Stimulated activated CD4-positive, alpha-beta T cell treated with anti-CD3 and anti-CD28 coated beads, Interleukin-15, amount 100 ng/mL, for 48 hours (primary cell): ENCODE measurements at regions not wholly inside any gene's neighbourhood (a gene's known extent, or its start where the extent isn't known, plus 50 kb on each side); places are given as distances from the start of the nearest gene placed in this dataset.

Experiments
- DNase-seq, 2 donors: peaks; one replicate each; pipeline ENCODE4 v3.0.0-alpha.2; 2020; ENCODE audit warnings: low read depth in 2 of 2

DNA sequence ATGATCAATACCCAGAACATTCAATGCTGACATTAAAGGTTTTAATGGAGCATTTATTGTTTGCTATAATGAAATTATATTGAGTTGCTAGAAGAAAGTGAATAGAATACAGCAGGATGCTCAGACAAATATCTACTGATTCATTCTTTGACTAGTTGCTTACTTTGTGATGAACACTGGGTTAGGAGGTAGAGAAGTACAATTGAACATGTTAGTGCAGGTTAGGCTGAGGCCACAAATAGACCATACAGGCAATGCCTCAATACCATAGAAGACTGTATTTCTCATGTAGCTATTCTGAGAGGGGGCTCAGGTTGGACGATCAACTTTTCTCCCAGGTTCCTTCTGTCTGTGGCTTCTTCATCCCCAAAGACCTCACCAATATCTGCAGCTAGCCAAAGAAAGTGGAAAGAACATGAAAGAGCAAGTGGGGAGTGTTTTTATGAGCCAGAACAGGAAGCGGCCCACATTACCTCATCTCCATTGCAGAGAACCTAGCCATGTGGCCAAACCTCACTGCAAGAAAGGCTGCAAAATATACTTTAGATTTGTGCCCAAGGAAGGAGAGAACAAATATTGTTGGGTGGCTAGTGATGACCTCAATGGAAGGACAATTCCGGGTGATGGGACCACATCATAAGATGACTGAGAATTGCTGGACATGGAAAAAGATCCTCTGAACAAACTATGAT is 180.3 kb upstream of the GATB start:
- DNase-seq, result no peak

DNA sequence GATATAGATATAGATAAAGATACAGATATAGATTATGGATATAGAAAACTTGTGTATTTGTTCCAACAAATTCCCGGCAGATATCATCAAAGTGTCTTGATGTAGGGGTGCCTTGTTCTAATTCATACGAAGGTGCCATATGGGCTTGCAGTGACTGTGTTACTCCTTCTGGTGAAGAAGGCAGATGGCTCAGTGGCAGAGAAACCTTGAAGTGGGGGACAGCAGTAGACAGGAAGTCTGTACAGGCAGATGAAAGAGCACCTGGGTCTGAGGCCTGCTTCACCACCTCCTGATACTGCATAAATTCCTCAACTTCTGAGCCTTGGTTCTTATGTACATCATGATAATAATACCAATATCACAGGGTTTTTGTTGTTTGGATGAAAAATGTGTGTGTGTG is 179.5 kb upstream of the GATB start:
- DNase-seq, result no peak

DNA sequence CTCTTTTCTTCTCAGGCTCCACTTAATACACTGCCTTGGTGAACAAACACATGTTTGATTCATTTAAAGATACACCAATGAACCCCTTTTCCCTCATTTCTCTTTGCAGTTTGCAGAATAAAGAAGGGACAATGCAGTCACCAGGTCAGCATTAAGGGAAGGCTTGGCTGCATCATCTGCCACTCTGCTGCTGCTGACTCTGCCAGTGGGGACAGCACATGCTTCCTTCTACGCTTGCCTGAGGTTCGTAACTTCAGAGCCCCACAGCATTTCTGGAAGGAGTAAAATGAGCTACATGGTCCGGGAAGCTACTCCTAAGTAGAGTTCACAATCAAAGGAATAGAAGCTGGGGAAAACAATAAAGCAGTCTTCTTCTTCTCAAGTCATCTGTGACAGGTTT is 178.9 kb upstream of the GATB start:
- no peak for DNase-seq

DNA sequence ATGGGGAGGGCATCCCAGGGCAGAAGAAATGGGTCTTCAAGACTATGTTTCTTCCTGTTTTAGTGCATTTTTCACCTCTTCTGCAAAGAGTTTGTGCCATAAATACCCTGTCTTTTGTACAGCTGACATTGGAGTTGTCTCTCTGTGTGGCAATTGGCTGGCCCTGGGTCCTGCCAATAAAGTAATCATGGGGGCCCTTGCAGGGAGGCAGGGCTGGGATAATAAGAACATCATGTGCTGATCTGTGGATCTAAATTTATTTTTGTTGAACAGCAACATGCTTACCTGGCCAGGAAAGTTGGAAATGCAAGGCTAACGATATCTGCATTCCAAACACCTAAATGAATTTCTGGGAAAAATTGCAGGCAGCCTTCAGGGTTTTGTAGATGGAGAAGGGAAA is 174.6 kb upstream of the GATB start:
- no peak for DNase-seq

DNA sequence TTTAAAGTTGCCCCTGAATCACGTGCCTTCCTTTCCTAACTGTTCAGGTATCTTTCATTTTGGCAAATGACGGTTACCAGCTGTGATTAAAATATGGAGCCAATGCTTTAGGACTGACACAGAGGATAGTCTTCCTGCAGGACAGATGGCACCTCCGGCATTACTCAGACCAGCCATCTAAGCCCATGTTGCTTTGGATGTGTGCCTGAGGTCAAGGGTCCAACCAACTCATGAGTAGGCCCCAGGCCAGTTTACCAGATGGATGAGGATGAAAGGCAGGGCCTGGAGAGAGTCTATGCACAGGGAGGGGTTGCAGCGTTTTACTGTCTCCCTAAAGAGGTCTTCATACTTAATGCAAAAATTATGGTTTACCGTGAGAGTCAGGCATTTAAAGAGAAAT is 174.0 kb upstream of the GATB start:
- DNase-seq, result no peak

DNA sequence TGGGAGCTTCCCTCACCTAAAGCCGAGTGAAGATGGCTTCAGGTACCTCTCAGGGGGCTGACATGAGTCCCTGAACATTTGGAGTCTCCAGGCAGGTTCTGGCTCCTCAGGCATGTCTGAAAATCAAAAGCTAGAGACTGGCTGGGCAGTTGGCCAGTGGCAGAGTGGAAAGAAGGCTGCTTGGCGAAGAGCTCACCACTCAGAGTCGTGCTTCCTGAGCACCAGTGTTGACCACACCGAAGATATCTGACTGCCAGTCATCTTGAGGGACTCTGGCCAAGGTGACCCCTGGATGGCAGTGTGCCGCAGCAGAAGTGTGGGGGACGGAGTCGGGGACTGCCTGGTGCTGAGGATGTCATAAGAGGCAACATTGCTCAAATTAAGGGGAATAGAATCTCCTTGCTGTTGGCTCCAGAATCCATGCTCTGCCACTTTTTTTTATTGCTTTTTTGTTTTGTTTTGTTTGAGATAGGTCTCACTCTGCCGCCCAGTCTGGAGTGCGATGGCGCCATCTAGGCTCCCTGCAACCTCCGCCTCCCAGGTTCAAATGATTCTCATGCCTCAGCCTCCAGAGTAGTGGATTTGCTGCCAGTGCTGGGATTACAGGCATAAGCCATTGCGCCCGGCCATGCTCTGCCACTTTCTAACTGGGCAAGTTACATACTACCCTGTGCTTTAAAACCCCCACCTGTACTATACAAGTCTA is 172.5 kb upstream of the GATB start:
- no peak for DNase-seq

DNA sequence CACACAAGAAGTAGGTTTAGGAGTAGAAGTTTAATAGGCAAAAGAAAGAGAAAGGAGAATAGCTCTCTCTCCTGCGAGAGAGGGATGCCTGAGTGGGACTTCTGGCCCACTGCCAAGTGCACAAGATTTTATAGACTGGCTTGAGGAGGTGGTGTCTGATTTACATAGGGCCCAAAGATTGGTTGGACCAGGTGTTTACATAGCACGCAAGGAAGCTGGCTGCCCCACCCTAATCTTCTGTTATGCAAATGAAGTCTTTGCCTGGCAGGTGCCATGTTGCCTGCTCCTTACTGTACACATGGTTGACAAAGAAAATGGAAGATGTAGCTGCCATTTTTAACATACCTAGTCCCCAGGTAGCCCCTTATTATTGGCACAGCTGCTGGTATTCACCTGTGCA is 170.8 kb upstream of the GATB start:
- no peak for DNase-seq

DNA sequence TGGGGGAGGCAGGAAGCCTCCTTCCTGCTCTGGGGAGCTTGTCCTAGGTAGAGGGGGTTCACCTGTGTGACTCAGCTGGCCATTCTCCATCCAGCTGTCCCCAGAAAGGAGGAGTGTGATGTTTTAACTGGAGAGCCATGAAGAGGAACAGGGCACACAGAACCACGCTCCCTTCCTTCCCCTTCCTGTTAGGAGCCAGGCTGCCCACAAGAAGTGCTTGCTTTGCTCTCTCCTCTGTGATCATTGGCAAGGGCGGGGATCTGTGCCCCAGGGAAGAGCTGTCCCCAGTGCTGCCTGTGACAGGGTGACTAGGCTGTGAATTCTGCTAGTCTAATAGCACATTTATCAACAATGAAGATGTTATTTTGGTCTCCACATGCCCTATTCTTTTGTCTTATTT is 169.6 kb upstream of the GATB start:
- no peak for DNase-seq

DNA sequence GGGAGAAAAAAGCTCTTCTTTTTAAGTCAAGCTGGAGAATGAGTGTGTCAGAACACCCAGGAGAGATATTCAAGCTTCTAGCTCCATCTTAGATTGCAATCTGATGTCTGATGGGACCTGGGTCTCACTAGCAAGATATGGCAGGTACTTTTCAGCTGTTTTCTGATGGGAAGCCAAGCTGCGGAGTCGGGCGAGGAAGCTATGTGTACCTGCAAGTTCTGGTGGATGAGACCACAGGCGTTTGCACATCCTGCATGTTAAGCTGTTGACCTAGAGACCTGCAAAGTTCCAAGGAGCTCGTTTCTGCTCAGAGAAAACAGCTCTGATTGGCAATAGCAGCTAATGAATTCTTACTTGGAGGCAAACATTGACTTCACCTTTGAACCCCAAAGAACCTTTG is 167.3 kb upstream of the GATB start:
- no peak for DNase-seq

DNA sequence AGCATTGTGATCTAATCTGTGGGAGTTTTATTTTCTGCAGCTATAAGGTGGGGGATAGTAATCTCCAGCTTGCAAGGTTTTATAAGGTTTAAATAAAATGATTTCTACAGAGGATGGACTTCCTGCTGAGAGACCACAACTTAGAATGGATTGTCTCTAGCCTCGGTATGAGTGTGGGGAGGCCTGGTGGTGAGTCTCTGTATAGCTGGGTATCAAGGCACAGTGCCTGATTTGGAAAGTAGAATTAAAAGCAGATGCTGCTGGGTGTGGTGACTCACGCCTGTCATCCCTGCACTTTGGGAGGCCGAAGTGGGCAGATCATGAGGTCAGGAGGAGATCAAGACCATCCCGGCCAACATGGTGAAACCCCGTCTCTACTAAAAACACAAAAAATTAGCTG is 162.0 kb upstream of the GATB start:
- DNase-seq, result no peak

DNA sequence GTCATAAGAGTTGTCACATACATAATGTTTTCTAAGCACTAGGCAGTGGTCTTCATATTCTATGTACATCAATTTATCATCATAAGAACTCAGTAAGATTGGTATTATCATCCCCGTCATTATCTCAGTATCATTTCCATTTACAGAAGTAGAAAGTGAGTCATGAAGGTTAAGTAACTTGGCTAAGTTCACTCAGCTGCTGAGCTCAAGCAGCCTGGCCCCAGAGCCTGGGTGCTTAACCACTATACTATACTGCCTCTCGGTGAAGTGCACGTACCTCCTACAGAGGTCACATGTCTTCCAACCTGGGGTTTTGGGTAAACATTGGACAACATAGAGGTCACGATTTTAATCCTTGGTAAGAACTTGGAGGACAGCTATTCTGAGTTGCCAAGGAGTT is 161.5 kb upstream of the GATB start:
- no peak for DNase-seq

DNA sequence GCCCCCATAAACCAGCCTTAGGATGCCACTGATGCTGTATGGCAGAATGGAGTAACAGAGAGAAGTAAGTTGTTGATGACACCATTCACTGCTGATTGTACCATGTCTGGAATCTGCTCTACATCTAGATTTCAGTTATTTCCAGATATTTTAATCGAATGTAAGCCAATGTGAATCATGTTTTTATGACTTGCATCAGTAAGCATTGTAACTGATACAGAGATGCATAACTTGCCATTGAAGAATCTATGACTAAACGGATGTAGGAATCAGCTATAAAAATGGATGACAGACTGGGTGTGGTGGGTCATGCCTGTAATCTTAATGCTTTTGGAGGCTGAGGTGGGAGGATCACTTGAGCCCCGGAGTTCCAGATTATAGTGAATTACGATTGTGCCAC is 161.0 kb upstream of the GATB start:
- DNase-seq, result no peak

DNA sequence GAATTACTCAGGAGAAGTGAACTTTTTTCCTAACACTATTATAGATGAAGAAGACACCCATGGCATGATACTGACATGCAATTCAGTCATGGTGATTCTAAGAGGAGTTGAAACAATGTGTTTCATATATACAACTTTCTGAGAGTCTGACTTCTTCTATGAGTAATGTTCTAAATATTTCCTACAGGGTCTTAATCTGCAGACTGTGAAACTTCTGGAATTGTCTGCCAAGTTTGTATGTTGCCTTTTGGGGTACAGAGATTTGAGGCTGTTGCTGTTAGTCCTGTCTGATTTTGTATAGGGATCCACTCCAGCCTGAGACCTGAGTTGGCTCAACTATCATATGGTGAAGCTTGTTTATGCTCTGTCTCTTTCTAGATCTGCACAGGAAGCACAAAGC is 160.6 kb upstream of the GATB start:
- DNase-seq, result no peak

DNA sequence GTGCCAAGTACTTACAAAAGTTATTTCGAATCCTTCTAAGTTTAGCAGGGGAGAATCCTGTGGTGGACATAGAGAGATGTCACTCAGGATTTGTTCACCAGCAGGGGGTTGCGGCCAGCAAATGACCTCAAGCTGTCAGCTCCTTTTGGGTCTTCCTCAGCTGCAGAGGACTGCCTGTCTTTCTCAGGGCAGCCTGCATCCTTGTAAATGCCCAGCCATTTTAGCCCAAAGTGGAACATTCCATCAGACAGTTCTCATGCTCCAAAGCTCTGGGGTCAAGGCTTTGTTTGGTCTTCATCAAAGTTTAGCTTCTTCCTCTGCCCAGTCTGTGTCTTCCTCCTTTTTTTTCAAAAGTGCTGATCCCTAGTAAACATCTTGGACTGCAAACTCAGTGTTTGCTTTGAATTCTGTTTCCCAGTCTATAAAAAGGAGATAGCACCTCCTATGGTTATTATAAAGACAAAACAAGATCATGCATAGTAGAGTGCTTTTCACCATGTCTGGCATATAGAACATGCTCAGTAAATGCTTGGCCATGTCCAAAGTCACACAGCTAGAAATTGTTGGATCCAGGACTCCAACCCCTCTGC is 156.4 kb upstream of the GATB start:
- DNase-seq, result no peak

DNA sequence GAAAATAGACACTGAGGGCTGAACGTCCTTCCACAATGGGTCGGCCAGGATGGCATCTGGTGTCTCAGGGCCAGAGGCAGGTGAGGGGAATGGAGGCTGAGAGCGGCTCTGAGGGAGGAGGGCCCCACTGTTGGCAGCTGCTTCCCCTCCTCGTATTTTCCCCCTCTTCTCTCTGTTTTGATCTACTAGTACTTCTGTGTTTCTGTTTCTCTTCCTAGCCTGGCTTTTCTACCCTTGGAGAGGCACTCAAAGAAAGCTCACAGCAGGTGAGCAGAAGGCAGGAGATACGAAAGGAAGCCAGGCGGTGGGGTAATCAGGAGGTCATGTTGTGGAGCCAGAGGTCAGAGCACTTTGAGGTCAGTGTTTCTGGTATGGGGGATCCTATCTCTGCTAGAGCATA is 151.8 kb upstream of the GATB start:
- DNase-seq, result no peak

DNA sequence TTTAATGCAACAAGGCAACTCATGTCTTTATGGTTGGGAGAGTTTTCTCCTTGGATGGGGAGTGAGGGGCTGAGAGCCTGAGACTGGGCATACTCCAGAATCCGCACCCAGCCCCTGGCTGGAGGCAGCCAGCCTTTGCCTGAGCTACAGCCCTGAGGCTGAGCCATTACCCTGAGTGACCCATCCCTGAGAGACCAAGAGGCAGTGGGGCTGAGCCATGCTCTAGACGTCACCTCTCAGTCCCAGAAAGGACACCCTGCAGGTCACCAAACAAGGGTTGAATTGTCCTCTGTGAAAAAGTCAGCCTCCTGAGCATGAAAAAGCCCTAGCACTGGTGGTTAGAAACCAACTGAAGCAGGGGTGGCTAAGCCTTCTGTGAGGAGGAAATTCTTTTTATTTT is 151.2 kb upstream of the GATB start:
- no peak for DNase-seq

DNA sequence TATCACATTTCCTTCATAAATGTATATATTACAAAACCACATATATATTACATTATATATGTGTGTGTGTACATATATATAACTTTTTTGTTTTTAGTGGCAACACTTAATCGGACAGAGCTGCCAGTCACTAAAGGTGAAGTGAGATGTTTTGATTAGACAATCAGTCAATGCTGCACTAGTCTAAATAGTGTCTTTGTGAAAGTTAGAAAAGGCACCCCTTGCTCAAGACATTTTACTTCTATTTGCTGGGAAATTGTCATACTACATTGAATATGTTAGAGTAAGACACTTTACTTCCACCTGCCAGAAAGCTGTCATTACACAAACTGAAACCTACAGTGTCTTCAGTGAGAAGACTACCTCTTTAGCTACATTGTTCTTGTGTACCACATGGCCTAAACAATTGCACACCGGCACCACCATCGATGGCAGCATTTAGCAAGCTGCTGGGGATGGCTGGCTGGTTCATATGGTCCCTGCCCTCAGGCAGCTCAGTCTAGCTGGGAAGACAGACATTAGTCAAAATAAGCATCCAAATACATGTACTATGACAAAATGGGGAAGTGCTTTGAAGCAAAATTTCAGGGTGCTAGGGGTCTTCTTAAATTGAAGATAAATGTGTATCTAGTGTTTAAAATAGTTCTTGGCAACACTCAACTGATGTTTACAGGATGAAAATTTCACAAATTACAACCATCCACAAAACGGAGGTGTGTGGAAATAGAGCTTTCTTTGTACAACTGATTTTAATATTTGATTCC is 148.1 kb upstream of the GATB start:
- DNase-seq, result no peak

DNA sequence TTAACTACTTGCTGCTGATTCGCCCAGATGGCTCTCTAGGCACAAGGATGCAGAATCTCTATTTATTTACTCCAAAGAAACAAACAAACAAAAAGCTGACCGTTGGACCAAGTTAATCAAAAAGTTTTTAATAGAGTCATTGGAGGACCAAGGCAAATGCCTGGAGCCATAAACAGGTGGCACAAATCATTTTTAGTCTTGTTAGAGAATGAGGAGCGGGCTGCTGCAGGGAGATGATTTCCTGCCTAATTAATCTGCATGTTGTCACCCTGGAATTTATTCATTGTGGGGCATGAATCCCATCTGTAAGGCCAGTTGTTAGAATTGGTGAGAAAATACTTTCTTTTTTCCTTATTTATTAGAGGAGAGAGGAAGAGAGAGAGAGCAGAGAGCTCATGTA is 147.4 kb upstream of the GATB start:
- no peak for DNase-seq

DNA sequence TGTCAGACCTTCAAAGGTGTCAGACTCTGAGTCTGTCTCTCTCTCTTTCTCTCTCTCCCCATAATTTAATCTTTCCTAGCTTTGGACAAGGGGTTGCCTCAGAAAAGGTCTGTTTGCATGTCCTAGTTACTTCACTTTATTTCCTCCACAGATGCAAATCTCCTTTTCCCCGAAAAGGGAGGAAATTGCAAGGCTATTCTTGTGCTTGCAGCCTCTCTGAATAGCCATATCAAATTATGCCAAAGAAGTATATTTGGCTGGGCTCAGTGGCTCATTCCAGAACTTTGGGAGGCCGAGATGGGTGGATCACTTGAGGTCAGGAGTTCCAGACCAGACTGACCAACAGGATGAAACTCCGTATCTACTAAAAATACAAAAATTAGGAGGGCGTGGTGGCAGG is 145.6 kb upstream of the GATB start:
- no peak for DNase-seq

DNA sequence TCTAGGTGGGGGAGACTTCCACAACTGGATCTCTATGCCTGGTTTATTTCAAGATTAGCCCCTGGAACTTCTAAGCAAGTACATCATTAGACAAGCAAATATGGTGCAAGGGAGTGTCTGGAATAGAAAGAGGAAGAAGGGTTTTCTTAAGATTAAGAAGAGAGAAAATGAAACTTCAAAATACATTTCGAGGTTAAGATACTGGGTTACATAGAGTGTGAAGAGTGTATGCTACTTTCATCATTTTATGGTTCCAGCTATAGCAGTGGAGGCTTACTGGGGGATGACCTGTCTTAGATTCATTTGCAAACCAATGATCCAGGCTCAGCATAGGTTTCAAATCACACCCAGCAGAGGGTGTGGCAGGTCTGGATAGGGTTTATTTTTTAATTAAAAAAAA is 144.4 kb upstream of the GATB start:
- DNase-seq, result no peak

DNA sequence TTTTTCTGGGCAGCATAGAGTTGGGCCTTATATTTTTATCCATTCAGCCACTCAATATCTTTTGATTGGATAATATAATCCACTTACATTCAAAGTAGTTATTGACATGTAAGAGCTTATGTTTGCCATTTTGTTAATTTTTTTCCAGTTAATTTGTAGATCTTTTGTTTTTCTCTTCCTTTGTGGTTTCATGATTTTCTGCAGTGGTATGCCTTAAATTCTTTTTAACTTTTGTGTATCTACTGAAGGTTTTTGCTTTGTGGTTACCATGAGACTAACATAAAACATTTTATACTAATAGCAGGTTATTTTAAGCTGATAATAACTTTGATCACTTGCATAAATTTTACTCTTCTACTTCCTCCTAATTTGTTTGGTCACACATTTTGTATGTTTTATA is 140.8 kb upstream of the GATB start:
- DNase-seq, result no peak

DNA sequence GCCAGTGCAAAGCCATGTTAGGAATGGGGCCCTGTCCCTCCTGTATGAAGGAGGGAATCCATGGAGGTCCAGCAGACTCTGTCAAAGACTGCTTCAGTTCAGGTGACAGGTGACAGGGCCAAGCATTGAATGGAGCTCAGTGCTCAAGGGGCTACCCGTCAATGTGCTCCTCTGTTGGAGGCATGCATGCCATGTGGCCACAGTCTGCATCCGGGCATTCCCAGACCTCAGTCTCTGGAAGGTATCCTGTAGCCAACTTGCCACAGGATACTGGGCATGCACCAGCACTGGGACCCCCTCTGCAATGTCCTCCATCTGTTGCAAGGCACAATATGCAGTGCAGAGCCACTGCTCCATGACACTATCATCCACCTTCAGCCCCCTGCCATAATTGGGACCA is 136.1 kb upstream of the GATB start:
- DNase-seq, result no peak

DNA sequence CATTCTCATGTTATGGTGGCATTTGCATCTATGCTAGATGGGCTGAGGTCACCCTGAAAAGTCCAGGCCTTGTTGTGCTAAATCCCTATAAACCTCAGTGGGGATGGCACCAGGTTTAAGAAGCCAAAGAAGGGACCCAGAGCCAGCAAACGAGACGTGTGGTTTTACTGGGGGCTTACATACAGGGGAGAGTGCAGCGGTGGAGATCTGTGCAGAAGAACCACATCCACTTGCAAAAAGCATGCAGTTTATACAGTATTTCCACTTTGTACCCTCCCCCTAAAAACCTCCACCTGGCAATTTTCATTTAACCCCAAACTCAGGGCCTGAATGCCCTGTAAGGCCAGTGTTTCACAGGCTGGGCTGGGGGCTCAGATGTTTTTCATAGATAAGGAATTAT is 134.9 kb upstream of the GATB start:
- DNase-seq, result no peak
